Prostate gland (tissue), 2 donors: ENCODE measurements at regions not wholly inside any gene's neighbourhood (a gene's known extent, or its start where the extent isn't known, plus 50 kb on each side); places are given as distances from the start of the nearest gene placed in this dataset.

ENCODE experiments used
- CTCF ChIP-seq, 4 experiments: fragments of 200-600 bp in 2 of 4; fragments of 450-650 bp in 2 of 4; sonication (generic) in 2 of 4; IDR thresholded peaks; 1 replicate in 3 of 4; 2 replicates in 1 of 4; pipeline ENCODE4 v1.5.1; 2016 to 2019; ENCODE audit warnings: antibody characterized with exemption in 4 of 4, mild to moderate bottlenecking in 2 of 4, moderate library complexity in 2 of 4
- POLR2A ChIP-seq: fragments of 450-650 bp; IDR thresholded peaks from one replicate; pipeline ENCODE4 v1.6.1; 2016; ENCODE audit warnings: antibody characterized with exemption, mild to moderate bottlenecking
- POLR2AphosphoS5 ChIP-seq: sonication (generic); formaldehyde crosslinking; IDR thresholded peaks from one replicate; pipeline ENCODE4 v1.6.1; 2017; ENCODE audit warnings: antibody characterized with exemption

- TF ChIP-seq POLR2AphosphoS5 (no peak), POLR2A (no peak), CTCF (IDR thresholded peaks at IDR 0.05) (no peak)
These were observed 114.6 kb upstream of the FOXQ1 start for GRCh38 chr6:1197309-1197708.
